ENCODE measurements at regions not wholly inside any gene's neighbourhood (a gene's known extent, or its start where the extent isn't known, plus 50 kb on each side); places are given as distances from the start of the nearest gene placed in this dataset.

DNA sequence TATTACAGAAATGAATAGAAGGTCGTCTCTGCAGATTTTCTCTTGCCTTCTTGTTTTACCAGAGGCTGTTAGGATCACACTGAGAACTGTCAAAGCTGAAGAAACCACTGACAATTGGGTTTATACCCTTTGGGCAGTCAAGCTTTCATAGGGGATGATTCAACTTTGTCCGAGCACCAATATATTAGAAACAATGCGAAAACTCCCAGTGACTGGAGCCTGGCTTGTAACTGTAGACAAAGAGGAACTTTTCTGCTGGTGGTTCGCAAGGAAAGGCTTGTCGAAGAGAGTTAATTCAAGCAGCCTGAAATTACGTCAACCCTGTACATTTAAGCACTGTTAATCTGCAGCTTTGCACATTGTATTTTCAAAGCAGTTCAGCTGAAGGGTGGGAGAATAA is 193.2 kb upstream of the ZNF385D start:
- no TSS peak for BruUV-seq (replicated peaks)
- no peak overlapping the region for H3K27ac ChIP-seq (ENCODE audit: low read depth, low read length)
- H4K20me1 ChIP-seq (ENCODE audit: insufficient read depth), result no peaks in the 10 kb centered on the region
- H3K4me2 ChIP-seq (ENCODE audit: low read length), result no peak overlapping the region
- no peak for TF ChIP-seq POLR2AphosphoS5 (IDR thresholded peaks at IDR 0.05; ENCODE audit: low read depth, low read length)
- no peak for TF ChIP-seq ZBTB33 (IDR thresholded peaks at IDR 0.05; ENCODE audit: extremely low read depth, insufficient replicate concordance, low read length)
- no peak for TF ChIP-seq POLR2A (IDR thresholded peaks at IDR 0.05; ENCODE audit: borderline replicate concordance, extremely low read depth, insufficient read depth, insufficient read length)
- TF ChIP-seq SP1 (IDR thresholded peaks at IDR 0.05; ENCODE audit: low read depth), result no peak
- no peak for TF ChIP-seq CEBPB (IDR thresholded peaks at IDR 0.05; ENCODE audit: low read depth)
- TF ChIP-seq TCF7L2 (IDR thresholded peaks at IDR 0.05; ENCODE audit: borderline replicate concordance, extremely low read depth, insufficient read depth, insufficient read length), result no peak
- TF ChIP-seq SRF (IDR thresholded peaks at IDR 0.05; ENCODE audit: low read depth), result no peak
- TF ChIP-seq, protein P1, sequence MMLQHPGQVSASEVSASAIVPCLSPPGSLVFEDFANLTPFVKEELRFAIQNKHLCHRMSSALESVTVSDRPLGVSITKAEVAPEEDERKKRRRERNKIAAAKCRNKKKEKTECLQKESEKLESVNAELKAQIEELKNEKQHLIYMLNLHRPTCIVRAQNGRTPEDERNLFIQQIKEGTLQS (IDR thresholded peaks at IDR 0.05), result no peak
- TF ChIP-seq, protein P2, sequence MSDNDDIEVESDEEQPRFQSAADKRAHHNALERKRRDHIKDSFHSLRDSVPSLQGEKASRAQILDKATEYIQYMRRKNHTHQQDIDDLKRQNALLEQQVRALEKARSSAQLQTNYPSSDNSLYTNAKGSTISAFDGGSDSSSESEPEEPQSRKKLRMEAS (IDR thresholded peaks at IDR 0.05), result no peak
- TF ChIP-seq JUND (IDR thresholded peaks at IDR 0.05), result no peak
- TF ChIP-seq, protein P3, sequence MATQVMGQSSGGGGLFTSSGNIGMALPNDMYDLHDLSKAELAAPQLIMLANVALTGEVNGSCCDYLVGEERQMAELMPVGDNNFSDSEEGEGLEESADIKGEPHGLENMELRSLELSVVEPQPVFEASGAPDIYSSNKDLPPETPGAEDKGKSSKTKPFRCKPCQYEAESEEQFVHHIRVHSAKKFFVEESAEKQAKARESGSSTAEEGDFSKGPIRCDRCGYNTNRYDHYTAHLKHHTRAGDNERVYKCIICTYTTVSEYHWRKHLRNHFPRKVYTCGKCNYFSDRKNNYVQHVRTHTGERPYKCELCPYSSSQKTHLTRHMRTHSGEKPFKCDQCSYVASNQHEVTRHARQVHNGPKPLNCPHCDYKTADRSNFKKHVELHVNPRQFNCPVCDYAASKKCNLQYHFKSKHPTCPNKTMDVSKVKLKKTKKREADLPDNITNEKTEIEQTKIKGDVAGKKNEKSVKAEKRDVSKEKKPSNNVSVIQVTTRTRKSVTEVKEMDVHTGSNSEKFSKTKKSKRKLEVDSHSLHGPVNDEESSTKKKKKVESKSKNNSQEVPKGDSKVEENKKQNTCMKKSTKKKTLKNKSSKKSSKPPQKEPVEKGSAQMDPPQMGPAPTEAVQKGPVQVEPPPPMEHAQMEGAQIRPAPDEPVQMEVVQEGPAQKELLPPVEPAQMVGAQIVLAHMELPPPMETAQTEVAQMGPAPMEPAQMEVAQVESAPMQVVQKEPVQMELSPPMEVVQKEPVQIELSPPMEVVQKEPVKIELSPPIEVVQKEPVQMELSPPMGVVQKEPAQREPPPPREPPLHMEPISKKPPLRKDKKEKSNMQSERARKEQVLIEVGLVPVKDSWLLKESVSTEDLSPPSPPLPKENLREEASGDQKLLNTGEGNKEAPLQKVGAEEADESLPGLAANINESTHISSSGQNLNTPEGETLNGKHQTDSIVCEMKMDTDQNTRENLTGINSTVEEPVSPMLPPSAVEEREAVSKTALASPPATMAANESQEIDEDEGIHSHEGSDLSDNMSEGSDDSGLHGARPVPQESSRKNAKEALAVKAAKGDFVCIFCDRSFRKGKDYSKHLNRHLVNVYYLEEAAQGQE (IDR thresholded peaks at IDR 0.05; ENCODE audit: low read depth), result no peak
- TF ChIP-seq EZH2 (IDR thresholded peaks at IDR 0.05), result no peak
- no peak for TF ChIP-seq EZH2phosphoT487 (IDR thresholded peaks at IDR 0.05; ENCODE audit: borderline replicate concordance)
- no peak for TF ChIP-seq ELF1 (IDR thresholded peaks at IDR 0.05; ENCODE audit: borderline replicate concordance, low read depth)
- ChIA-PET RAD21 (ENCODE audit: low non-redundant PET in 1 of 2, low total read pairs in 2 of 2, uncharacterized antibody in 2 of 2, unreplicated experiment in 2 of 2) (no interaction called here), POLR2A (no interaction called here), CTCF (no interaction called here)
- DNase-seq (ENCODE audit: low read depth, low spot score) (no peak), ATAC-seq (no peak)
- no peaks in the 10 kb centered on the region for H3K4me1 ChIP-seq (ENCODE audit: control insufficient read depth in 1 of 2, insufficient read depth in 2 of 2, low read length in 2 of 2)
- no peaks in the 10 kb centered on the region for H3K79me2 ChIP-seq (ENCODE audit: insufficient read depth, low read length)
- H3K9me3 ChIP-seq (ENCODE audit: control insufficient read depth in 1 of 2, insufficient read depth in 1 of 2, low read depth in 1 of 2, low read length in 2 of 2), result peaks cover 4 to 13% of the 10 kb centered on the region in 2 experiments; a peak in 1 of 4 replicates
- no peak overlapping the region for H3K4me3 ChIP-seq (replicated peaks in 1 of 2; ENCODE audit: low read depth in 1 of 2, low read length in 2 of 2)
- H3K9me2 ChIP-seq (ENCODE audit: insufficient read depth), result no peaks in the 10 kb centered on the region
- intact Hi-C loops (cut with micrococcal nuclease), result no loop called here
- no peaks in the 10 kb centered on the region for H3K27me3 ChIP-seq (ENCODE audit: insufficient read depth, low read length)
- H2AFZ ChIP-seq (ENCODE audit: low read depth, low read length, poor library complexity, severe bottlenecking), result no peak overlapping the region
- no peaks in the 10 kb centered on the region for H3K36me3 ChIP-seq (ENCODE audit: control insufficient read depth in 1 of 2, insufficient read depth in 2 of 2, low read length in 2 of 2)
- H3K9ac ChIP-seq (ENCODE audit: low read length), result no peak overlapping the region
